ENCODE measurements at regions not wholly inside any gene's neighbourhood (a gene's known extent, or its start where the extent isn't known, plus 50 kb on each side); places are given as distances from the start of the nearest gene placed in this dataset.
A peak's percentile ranks its signal among the peaks of the same experiment; 100 is the strongest.

GRCh38 chr21:41660748-41661147, 106.1 kb downstream of the RIPK4 start:
- WGBS, 2 donors = 71 to 93% methylated on average over 10 of the region's 10 CpGs
- no peak overlapping the region for H3K27ac ChIP-seq (ENCODE audit: low read depth in 1 of 2, low read length in 1 of 2)
- peaks cover 0 to 18% (median 5%) of the 10 kb centered on the region in 5 donors for H3K4me1 ChIP-seq (ENCODE audit: control insufficient read depth in 5 of 5, insufficient read depth in 5 of 5, low read length in 5 of 5)
- no peaks in the 10 kb centered on the region for H3K36me3 ChIP-seq (ENCODE audit: control insufficient read depth in 4 of 4, insufficient read depth in 4 of 4, low read length in 4 of 4)
- no peak overlapping the region for H3K4me3 ChIP-seq
- ATAC-seq (ENCODE audit: insufficient read depth, low FRiP score) = no peak
- no peaks in the 10 kb centered on the region for H3K27me3 ChIP-seq (ENCODE audit: control insufficient read depth in 3 of 3, insufficient read depth in 3 of 3, low read length in 2 of 3)
- no peaks in the 10 kb centered on the region for H3K9me3 ChIP-seq (ENCODE audit: control insufficient read depth in 4 of 4, insufficient read depth in 3 of 4, low read length in 3 of 4)
- H3K9ac ChIP-seq (ENCODE audit: insufficient read depth in 1 of 2, low read length in 2 of 2) = no peak overlapping the region
- no peak for DNase-seq
- no peak for TF ChIP-seq CTCF (IDR thresholded peaks at IDR 0.05; ENCODE audit: control extremely low read depth, extremely low read depth)

- H3K27me3 ChIP-seq (ENCODE audit: control insufficient read depth in 3 of 3, insufficient read depth in 3 of 3, low read length in 2 of 3) = no peaks in the 10 kb centered on the region
- peaks cover 0 to 17% (median 2%) of the 10 kb centered on the region in 5 donors for H3K4me1 ChIP-seq (ENCODE audit: control insufficient read depth in 5 of 5, insufficient read depth in 5 of 5, low read length in 5 of 5)
- no peak overlapping the region for H3K9ac ChIP-seq (ENCODE audit: insufficient read depth in 1 of 2, low read length in 2 of 2)
- no peak for TF ChIP-seq CTCF (IDR thresholded peaks at IDR 0.05; ENCODE audit: control extremely low read depth, extremely low read depth)
- DNase-seq (no peak), ATAC-seq (ENCODE audit: insufficient read depth, low FRiP score) (peak; percentile 29)
- no peaks in the 10 kb centered on the region for H3K9me3 ChIP-seq (ENCODE audit: control insufficient read depth in 4 of 4, insufficient read depth in 3 of 4, low read length in 3 of 4)
- no peaks in the 10 kb centered on the region for H3K36me3 ChIP-seq (ENCODE audit: control insufficient read depth in 4 of 4, insufficient read depth in 4 of 4, low read length in 4 of 4)
- WGBS, 2 donors = 75 to 79% methylated on average over 16 of the region's 16 CpGs
- no peak overlapping the region for H3K27ac ChIP-seq (ENCODE audit: low read depth in 1 of 2, low read length in 1 of 2)
- no peak overlapping the region for H3K4me3 ChIP-seq
Measured at GRCh38 chr21:41659791-41660560, 106.9 kb downstream of the RIPK4 start.

GRCh38 chr21:41656946-41657525, 109.8 kb downstream of the RIPK4 start:
- no peak for TF ChIP-seq CTCF (IDR thresholded peaks at IDR 0.05; ENCODE audit: control extremely low read depth, extremely low read depth)
- H3K4me3 ChIP-seq = no peak overlapping the region
- H3K9ac ChIP-seq (ENCODE audit: insufficient read depth in 1 of 2, low read length in 2 of 2) = no peak overlapping the region
- no peak for ATAC-seq (ENCODE audit: insufficient read depth, low FRiP score)
- H3K27me3 ChIP-seq (ENCODE audit: control insufficient read depth in 3 of 3, insufficient read depth in 3 of 3, low read length in 2 of 3) = no peaks in the 10 kb centered on the region
- H3K27ac ChIP-seq (ENCODE audit: low read depth in 1 of 2, low read length in 1 of 2) = no peak overlapping the region
- no peaks in the 10 kb centered on the region for H3K9me3 ChIP-seq (ENCODE audit: control insufficient read depth in 4 of 4, insufficient read depth in 3 of 4, low read length in 3 of 4)
- WGBS, 2 donors = 76 to 83% methylated on average over 6 of the region's 6 CpGs
- peaks cover 0 to 11% (median 0%) of the 10 kb centered on the region in 5 donors for H3K4me1 ChIP-seq (ENCODE audit: control insufficient read depth in 5 of 5, insufficient read depth in 5 of 5, low read length in 5 of 5)
- no peaks in the 10 kb centered on the region for H3K36me3 ChIP-seq (ENCODE audit: control insufficient read depth in 4 of 4, insufficient read depth in 4 of 4, low read length in 4 of 4)
- DNase-seq = peak; percentile 25 to 54 (median 51)

Measured in lung (tissue), 11 donors.